ENCODE measurements at regions not wholly inside any gene's neighbourhood (a gene's known extent, or its start where the extent isn't known, plus 50 kb on each side); places are given as distances from the start of the nearest gene placed in this dataset.
"Not testable (repeated sequence)": the region's sequence is repeated elsewhere in the genome, so short reads cannot be mapped to it uniquely, and the experiment has no call there.

DNA sequence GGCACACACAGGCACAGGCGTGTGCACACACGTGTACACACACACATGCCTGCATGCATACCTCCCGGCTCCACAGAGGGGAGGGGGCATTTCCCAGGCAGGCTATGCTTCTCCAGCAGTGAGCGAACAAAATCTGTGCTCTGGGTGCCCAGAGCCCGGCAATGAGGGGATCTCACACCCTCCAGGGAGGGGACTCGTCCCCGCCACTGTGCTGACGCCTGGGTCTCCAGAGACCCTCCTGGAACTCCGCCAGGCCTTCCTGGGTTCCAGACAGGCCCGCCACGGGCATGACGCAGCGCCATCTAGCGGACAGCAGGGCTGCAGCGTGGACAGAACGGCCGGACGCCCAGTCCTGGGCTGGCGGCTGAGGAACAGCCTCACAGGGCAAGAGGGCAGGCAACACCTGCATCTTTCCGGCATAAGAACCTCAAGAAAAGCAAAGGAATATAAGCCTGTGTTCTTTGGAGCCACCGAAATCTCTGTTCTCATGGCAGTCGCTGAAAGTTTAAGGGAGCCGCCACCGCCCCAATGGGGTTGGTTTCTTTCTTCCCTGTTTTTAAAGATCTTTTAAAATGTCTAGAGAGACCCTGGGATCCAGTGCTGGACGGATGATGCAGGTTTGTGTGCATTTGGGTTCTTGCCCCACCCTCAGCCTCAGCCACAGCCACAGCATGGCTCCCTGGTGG is 135.6 kb upstream of the PPP1R26 start:
- DNase-seq: peak; percentile 44

- DNase-seq: no peak
Observed at GRCh38 chr9:135344523-135344901, 135.1 kb upstream of the PPP1R26 start.

- DNase-seq: no peak
Observed at GRCh38 chr9:135344915-135345500, 134.6 kb upstream of the PPP1R26 start.

- DNase-seq: no peak
Observed at GRCh38 chr9:135345775-135346433, 133.7 kb upstream of the PPP1R26 start.

- DNase-seq: no peak
Observed at GRCh38 chr9:135346438-135347050, 133.0 kb upstream of the PPP1R26 start.

DNA sequence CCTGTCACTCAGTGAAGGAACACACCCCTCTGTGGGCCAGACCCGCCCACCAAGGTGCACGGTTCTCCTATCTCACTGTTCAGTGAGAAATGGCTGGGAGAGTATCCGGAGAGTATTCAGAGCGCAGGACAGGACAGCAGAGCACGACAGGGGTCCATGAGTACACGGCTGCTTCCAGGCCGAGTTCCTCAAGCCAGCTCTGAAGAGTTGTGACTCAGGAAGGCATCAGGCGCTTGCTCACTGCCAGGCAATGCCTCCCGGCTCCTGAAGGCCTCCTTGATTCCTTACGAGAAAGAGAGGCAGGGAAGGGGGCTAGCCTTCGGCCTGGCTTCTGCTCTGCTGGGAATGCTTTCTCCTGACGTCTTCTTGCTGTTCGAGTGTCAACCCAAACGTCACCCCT is 132.1 kb upstream of the PPP1R26 start:
- no peak for DNase-seq

- no peak for DNase-seq
Observed at GRCh38 chr9:135348076-135348787, 131.3 kb upstream of the PPP1R26 start.

GRCh38 chr9:135348788-135349150 is 130.8 kb upstream of the PPP1R26 start:
- no peak for DNase-seq

- no peak for DNase-seq
Observed at GRCh38 chr9:135349212-135350002, 130.2 kb upstream of the PPP1R26 start.

- no peak for DNase-seq
Observed at GRCh38 chr9:135350003-135350315, 129.6 kb upstream of the PPP1R26 start.

GRCh38 chr9:135353935-135354334 is 125.6 kb upstream of the PPP1R26 start:
- DNase-seq: no peak

GRCh38 chr9:135355521-135356011 is 124.0 kb upstream of the PPP1R26 start:
- DNase-seq: no peak

- DNase-seq: no peak
Observed at GRCh38 chr9:135356021-135356420, 123.6 kb upstream of the PPP1R26 start.

GRCh38 chr9:135356796-135357195 is 122.8 kb upstream of the PPP1R26 start:
- no peak for DNase-seq

- no peak for DNase-seq
Observed at GRCh38 chr9:135357863-135358551, 121.6 kb upstream of the PPP1R26 start.

DNA sequence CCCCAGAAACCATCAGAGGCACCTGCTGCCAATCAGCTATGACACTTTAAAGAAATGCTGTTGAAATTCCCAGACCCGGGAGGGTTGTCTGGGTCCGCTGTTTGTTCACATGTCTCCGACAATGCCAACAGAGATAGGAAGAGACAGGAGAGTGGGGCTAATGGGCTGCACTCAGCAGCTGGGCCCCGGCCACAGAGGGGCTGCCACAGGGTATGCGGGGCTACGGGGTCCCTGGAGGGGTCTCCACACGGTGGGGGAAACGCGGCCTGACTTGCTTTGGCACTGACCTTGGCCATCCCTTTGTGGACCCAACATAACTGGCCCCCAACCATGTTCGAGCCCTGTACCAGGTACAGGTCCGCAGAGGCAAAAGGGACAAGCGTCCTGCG is 121.0 kb upstream of the PPP1R26 start:
- no peak for DNase-seq

GRCh38 chr9:135359764-135360163 is 119.8 kb upstream of the PPP1R26 start:
- DNase-seq: no peak

GRCh38 chr9:135360617-135361016 is 119.0 kb upstream of the PPP1R26 start:
- DNase-seq: no peak

GRCh38 chr9:135361668-135362067 is 117.9 kb upstream of the PPP1R26 start:
- not testable (repeated sequence) for DNase-seq

GRCh38 chr9:135363596-135363995 is 116.0 kb upstream of the PPP1R26 start:
- DNase-seq: no peak

- DNase-seq: no peak
Observed at GRCh38 chr9:135365013-135365768, 114.4 kb upstream of the PPP1R26 start.
